Dermis blood vessel endothelial cell (primary cell): ENCODE measurements at regions not wholly inside any gene's neighbourhood (a gene's known extent, or its start where the extent isn't known, plus 50 kb on each side); places are given as distances from the start of the nearest gene placed in this dataset.
"Not testable (repeated sequence)": the region's sequence is repeated elsewhere in the genome, so short reads cannot be mapped to it uniquely, and the experiment has no call there.

ENCODE experiments used
- DNase-seq: peaks from one replicate; pipeline ENCODE4 v3.0.0; 2010

DNA sequence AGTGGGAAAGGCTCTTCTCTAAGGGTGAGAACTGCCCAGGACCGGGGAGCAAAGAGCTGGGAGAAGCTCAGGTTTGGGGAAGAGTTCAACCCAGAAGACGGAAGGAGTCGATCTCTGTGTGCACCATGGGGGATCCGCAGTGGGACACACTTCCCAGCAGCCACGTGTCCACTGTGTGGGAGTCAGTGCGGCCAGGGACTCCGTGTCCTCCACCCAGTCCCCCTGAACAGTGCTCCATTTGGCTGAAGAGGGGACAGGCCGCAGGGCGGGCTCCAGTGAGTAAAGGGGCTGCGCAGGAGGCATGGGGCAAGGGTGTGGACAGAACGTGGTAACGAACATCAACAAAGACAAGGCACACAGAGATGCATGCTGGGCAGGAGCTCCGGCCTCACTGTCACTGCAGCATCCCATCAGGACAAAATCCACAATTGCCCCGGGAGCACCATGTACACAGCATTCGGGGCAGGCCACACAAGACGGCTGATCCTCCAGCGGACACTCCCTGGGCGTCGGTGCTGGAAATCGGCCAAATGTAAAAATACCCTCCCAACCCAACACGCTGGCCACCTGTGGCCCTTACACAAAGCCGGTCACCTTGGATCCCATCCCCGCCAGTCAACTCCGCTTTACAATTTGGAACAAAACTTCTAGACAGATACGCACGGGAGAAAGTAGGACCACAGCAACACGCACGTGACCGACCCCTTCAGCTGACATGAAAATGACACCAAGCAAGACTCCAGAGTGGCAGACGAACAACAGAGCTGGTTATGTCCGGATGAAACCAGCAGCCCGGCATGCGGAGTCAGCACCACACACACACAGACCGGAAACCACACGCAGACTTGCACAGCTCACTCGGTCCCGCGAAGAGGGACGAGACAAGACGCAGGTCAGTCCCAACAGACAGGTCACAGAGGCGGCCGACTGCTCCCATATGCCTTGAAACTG lies 366.8 kb downstream of the SHANK2 start:
- DNase-seq, result no peak

DNA sequence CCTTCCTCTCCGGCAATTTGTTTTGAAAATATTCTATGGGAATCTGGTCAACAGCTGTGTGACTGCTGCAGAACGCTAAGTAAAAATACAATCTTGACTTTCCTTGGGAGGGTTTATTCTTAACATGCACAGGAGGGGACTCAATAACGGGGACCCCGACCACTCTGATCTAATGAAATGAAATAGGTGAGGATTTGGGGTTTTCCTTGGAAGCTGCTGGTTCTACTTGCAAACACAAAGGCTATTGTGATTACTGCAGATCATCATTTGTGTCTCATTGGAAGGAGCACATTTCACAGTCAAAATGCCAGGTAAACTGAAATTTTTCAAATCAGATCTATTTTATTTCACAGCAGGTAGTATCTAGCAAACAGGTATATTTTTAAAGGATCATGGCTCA lies 366.1 kb downstream of the SHANK2 start:
- no peak for DNase-seq

DNA sequence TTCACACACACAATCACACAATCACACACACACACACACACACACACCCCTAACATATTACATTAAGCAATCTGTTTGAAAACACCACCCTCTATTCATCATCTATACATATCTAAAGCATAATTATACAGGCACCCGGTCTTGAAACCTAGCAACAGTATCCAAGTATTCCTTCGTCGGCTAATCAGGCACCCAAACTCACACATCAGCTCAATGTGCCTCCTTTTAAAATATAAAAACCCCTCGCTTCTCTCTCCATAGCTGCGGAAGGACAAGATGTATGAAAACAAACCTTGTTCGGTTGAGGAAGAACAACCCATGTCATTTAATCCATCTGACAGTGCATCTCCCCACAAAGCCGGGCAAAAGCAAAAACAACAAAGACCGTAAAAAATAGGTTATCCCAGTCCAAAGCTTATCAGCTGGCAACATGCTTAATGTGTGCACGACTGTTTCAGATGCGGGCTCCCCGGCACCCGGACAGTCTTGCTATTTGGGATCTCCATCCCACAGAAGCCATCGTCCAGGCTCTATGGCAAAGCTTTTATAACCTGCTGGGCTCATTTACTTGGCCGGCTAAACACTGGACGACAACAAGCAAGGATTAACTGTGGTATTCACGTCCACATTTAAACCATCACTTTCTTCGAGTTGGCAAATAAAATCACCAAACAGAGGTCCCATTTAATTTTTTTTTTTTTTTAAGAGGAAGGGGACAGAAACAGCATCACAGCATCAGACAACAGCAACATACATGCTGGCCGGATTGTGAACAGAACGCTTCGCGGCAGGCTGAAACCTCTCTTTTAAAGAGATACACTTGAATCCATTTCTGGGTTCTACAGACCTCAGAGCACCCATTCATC lies 365.5 kb downstream of the SHANK2 start:
- no peak for DNase-seq

DNA sequence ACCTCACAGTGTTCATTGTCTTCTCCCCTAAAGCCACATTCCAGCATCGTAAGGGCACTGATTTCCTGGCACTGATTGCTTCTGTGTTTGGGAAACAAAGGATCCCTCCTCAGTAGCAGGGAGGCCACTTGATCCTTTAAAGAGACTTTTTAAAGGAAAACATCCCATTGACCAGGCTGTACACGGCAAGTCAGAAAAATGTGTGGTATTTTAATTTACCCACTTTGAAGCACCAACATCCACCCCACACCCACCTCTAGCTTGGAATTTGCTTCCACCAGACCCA lies 364.9 kb downstream of the SHANK2 start:
- DNase-seq, result no peak

DNA sequence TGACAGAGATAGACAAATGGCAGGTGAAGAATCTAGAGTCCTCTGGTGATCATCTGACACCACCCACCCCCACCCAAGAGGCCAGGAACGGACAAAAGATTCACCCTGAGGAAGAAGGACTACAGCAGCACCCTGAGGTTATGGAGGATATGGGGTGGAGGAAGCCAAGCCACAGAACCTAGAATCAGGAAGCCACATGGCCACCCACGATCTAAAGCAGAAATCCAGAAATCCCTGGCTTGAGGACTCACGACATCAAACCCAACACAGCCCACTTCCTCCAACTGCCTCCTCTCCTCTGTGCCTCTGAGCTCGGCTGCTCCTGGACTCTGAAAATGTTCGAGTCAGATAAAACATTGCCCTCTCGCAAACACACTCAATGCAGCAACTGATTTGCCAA lies 364.3 kb downstream of the SHANK2 start:
- DNase-seq, result no peak

DNA sequence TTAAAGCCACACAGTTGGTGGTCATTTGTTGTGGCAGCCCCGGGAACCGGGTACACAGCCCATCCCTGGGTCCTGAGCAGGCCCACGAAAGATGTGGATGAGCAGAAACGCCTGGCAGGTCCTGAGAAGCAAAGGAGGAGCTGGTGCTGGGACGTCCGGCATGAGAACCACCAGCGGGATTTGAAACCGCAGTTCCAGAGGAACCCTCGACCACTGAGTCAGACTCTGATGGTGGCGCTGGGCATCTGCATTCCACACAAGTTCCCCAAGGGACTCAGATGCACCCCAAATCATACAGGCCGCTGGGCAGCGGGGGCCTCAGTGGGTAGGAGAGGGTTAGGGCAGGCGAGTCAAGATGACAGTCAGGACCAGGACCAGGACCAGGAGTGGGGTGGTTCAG lies 363.0 kb downstream of the SHANK2 start:
- no peak for DNase-seq

DNA sequence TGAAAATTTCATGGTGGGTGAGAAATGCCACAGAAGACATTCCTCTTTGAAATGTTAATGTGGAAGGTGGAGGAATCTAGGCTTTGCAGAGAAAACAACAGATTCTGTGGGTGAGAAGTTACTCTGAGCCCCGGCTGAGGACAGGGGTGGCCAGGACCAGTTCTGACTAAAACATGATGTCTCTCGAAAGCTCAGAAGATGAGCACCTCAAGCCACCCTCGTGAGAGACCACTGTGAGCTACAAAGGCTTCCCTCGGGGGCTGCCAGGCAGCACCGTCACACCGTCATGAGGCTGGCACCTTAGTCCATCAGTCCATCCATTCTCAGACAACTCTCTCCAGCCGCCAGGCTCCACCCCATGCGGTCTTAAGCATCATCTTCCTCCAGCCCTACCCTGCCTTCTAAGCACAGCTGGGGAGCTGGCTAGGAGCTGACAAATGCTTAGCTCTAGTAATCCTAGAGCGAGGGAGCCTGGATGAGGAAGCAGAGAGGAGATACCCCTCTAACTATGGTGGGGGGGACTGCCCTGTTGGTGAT lies 360.5 kb downstream of the SHANK2 start:
- no peak for DNase-seq

DNA sequence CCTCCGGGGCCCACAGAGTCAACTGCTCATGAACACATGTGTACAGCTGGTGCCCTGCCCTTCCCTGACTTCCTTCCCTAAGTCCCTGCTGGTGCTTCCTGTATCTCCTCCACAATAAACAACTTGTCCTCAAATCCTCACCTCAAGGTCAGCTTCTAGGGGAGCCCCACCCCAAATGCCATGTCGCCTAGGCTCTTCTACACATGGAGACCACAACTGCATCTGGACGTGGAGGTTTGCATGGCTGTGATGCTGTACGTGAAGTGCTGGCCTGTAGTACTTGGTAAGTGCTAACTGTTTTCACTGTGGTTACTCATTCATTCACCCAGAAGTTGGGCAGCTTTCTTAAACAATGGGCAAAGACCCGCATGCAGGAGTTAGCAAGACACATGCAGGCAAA lies 359.5 kb downstream of the SHANK2 start:
- DNase-seq, result no peak

DNA sequence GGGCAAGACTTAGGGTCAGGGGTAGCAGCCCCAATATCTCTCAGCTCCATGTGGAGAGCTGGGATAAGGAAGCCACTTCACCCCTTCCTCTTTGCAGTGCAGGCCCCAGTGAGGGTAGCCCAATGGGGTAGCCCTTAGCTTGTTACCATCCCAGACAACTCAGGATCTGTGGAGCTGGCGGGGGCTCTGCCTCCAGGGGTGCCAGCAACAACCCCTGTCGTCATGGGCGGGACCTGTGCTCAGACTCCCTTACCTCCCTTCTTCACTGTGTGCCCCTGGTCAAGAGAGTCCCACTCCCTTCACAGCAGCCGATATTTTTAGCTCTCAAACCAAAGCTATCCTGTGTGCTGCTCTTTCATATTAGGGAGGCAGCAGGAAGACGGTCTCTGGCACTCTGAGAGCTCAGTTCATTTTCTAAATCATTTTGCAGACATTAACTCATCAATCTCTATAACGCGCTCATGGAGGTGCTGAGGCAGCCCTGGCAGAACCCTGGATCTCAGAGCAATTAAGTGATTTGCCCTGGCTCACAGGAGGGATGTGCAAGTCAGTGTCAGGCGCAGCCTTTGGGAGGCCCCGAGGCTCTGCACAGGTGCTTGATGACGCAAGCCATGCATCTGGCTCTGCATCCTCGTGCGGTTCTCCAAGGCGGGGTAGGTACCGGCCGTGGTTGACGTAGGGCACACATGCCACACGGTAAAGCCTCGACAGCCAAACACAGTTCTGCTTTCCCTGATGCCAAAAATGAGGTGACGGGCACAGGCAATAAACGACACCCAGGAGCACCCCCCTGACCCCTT lies 357.6 kb downstream of the SHANK2 start:
- DNase-seq, result no peak

DNA sequence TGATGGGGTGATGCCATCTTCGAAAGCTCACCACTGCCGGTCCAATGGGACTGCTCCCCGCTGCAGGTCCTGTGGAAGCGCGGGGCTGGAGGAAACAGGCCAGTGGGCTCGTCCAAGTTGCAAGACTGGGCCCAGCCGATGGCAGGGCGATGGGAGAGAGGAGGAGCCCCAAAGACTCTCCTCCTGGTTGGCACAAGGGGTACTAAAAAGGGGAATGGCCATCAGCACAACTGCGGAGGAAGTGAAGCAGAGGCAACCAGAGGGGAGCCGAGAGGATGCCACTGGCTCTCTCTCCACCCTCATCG lies 357.1 kb downstream of the SHANK2 start:
- DNase-seq, result no peak

DNA sequence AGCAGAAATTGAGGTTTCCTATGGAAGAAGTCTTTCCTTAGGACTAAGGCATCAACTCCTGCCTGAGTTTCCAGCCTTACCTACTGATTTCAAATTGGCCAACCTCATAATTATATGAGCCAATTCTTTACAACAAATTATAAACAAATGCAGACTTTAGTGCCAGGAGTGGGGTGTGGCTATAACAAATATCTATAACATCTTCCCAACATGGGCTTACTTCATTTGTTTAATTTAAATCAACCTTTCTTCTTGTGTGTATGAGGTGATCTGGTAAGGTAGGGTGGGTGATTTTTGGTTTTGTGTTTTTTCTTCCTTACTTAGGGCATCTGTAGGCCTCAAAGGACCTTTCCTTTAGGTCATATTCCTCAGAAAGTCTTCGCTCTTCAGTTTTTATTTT lies 354.9 kb downstream of the SHANK2 start:
- DNase-seq, result no peak

DNA sequence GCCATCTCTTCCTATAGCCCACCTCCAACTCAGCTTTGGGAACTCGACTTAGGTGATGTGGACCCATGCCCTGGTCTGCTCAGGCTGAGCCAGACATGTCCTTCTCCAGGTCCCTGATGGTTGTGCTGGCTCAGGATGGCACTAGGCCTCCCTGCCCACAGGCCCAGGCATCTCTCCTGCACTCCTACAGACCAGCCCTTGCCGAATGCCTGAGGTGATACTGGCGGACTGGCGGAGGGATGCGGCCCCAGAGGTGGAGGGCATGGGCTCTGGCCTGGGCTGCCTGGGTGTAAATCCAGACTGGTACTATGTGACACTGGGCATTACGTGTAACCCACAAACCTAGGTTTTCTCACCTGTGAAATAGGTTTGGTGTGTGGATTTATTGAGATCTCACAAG lies 352.8 kb downstream of the SHANK2 start:
- DNase-seq, result no peak

DNA sequence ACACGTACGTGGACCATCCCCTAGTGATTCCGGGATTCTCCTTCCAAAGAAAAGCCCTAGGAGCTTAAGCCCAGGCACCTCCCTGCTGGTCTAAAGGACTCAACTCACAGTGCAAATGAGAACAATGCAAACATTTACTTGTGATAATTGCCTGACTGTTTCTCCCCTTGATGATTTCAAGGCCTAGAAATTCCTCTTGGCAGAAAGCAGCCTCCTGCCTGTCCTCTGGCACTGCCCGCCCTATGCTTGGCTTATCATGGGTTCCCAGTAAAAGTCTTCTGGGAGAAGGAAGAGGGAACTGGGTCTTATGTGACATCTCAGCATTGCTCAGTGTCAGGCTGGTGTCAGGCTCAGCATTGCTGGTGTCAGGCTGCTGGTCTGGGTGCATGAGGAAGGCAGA lies 351.8 kb downstream of the SHANK2 start:
- no peak for DNase-seq

DNA sequence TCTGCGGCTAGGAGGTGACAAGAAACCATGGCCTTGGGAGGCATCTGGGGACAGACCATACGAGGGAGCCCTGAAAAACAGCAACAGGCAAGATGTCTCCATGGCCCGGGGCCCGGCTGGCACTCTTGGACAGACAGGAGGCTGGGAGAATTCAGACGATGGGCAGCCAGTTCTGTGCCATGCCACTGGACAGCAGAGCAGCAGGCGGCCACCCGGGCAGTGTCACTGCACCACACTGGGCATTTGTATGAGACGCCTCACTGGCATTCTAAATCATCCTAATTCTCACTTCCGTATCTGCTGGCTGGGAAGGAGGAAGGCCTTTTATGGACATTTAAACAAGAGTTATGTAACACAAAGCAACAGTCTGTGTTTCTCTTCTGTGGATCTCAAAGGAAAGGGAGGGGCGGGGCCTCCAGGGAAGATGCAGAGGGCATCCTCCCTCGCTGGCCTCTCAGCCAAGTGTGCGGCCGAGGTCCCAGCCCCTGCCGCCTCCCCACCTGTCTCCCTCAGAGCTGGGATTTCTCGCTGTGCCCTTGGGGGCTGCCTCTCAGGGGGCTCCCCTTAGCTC lies 350.3 kb downstream of the SHANK2 start:
- DNase-seq, result no peak

DNA sequence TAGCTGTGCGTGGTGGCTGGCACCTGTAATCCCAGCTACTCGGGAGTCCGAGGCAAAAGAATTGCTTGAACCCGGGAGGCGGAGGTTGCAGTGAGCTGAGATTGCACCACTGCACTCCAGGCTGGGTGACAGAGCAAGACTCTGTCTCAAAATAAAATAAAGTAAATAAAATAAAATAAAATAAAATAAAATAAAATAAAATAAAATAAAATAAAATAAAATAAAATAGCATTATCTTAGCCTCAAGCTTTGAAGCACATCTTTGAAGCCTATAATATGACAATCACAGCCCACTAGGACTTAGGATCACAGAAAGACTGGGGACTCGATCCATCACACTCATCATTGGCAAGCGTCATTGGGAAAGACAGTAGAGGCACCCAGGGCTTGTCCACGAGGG lies 349.1 kb downstream of the SHANK2 start:
- not testable (repeated sequence) for DNase-seq

DNA sequence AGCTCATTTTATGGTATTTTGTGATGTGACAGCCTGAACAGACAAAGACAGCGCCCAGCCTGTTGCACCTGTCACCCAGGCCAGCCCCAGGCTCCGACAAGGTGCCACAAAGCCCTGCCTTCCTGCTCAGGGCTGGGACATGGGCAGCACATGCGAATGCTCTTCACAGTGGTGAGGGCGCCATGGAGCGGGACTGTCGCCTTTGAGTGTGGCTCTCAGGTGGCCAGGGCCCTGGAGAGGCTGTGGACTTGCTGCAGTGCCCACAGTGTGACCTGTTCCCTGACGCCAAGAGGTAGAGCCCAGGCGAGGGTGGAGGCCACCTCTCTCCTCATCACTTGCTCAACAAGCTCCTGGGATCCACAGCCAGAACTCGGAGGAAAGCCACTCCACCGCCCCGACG lies 346.3 kb downstream of the SHANK2 start:
- no peak for DNase-seq

DNA sequence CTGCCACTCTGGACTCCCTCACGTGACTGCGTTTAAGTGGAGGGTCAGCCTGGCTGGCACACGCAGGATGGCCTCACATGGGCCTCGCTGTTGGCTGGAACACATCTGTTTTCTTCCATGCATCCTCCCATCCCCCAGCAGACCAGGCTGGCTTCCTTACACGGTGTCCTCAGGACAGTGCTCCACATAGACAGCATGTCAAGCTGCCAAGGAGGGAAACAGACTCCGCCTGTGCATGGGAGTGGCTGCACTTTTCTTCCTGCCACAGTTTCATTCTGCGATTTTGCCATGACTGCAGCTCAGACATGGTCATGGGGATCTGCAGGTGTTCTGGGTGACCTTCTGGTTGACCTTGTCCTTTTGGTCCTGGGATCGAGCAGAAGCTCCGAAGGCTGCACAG lies 344.2 kb downstream of the SHANK2 start:
- no peak for DNase-seq

DNA sequence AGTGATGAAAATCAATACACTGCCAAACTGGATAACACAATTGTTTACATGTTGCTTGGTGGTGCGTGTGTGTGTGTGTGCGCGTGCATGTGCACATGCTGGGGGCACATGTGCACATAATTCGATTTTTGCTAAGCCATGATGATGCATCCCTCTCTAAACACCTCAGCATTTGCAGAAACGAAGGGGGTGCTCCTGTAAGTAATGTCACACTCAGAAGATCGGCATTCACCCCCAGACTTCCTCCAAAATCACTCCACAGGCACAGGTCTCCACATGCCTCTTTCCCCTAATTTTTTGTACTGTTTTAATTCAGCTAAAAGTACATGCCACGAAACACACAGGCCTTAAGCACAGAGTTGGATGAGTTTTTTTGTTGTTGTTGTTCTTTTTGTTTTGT lies 341.5 kb downstream of the SHANK2 start:
- no peak for DNase-seq

DNA sequence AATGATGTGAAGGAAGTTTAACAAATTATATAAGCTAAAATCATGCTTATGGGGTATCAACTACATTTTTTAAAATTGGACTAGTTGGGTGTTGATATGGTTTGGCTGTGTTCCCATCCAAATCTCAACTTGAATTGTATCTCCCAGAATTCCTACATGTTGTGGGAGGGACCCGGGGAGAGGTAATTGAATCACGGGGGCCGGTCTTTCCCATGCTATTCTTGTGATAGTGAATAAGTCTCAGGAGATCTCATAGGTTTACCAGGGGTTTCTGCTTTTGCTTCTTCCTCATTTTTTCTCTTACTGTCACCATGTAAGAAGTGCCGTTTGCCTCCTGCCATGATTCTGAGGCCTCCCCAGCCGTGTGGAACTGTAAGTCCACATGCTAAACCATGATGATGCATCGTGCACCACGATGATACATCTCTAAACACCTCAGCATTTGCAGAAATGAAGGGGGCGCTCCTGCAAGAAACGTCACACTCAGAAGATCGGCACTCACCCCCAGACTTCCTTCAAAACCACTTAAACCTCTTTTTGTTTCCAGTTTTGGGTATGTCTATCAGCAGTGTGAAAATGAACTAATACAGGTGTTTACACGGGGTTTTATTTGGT lies 340.0 kb downstream of the SHANK2 start:
- DNase-seq, result no peak

DNA sequence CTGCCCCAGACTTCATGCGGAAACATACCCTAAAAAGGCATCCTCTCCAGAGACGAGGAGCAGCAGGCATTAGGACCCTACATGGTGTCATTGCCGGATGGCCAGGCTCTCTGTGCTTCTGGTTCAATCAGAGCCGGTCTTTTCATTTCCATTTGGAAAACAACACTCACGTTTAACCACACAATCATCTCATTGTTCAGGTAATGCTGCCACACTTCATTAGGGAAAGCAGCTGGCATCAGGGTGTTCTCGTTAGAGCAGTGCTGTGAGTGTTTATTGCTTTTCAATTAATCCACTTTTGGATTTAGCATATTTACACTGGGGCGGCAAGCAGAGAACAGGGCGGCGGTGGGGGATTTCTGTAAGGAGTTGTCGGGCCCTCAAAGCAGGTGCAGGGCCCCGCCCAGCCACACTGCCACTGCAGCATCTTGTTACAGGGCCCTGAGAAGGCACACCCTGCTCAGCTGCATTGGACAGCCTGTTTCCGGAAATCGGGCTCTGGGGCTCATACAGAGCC lies 338.6 kb downstream of the SHANK2 start:
- DNase-seq, result no peak

DNA sequence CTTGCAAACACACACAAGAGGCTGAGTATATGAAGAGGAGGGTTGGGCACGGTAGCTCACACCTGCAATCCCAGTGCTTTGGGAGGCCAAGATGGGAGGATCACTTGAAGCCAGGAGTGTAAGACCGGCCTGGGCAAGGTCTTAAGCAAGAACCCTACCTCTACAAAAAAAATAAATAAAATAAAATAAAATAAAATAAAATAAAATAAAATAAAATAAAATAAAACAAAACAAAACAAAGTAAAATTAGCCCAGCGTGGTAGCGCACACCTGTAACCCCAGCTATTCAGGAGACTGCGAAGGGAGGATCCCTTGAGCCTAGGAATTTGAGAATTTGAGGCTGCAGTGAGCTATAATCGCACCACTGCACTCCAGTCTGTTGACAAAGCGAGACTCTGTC lies 337.9 kb downstream of the SHANK2 start:
- DNase-seq, result no peak
